ENCODE measurements at regions not wholly inside any gene's neighbourhood (a gene's known extent, or its start where the extent isn't known, plus 50 kb on each side); places are given as distances from the start of the nearest gene placed in this dataset.

DNA sequence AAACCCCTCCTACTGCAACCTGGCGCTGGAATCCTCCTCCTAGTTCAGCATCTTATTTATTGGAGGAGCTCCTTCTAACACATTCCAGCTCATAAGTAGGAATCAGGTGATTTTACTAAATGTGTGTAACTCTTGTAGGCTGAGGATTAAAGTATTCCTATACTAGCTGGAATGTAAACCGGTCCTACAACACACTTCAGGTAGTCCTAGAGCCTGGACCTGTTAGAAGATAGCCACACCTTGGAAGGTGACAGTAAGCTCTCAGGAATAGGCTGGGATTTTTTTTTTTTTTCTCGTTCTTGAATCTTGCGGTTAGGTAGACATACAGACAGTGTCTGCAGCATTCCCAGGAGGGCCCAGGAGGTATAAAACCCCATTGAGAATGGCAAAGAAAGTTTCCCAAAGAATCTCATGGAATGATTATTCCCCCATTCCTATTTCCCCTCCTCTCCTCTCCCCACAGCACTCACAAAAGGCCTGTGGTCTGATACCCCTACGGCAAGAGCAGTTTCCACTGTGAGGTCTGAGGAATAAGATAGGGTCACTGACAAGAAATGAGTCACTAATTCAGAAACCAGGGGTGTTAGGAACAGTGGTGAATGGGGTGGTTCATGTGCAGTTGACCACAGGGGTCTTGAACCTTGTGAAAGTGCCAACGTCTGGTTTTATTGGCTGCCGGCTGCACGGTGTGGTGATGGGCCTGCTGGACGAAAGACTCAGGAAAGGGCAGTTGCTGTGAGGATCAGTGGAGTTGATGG, 267.1 kb downstream of the UTP18 start:
- TF ChIP-seq, protein P1, sequence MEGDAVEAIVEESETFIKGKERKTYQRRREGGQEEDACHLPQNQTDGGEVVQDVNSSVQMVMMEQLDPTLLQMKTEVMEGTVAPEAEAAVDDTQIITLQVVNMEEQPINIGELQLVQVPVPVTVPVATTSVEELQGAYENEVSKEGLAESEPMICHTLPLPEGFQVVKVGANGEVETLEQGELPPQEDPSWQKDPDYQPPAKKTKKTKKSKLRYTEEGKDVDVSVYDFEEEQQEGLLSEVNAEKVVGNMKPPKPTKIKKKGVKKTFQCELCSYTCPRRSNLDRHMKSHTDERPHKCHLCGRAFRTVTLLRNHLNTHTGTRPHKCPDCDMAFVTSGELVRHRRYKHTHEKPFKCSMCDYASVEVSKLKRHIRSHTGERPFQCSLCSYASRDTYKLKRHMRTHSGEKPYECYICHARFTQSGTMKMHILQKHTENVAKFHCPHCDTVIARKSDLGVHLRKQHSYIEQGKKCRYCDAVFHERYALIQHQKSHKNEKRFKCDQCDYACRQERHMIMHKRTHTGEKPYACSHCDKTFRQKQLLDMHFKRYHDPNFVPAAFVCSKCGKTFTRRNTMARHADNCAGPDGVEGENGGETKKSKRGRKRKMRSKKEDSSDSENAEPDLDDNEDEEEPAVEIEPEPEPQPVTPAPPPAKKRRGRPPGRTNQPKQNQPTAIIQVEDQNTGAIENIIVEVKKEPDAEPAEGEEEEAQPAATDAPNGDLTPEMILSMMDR (IDR thresholded peaks at IDR 0.05): no peak
- no peak for TF ChIP-seq EP300 (IDR thresholded peaks at IDR 0.05)
